GM12878 (cell line): ENCODE measurements at regions not wholly inside any gene's neighbourhood (a gene's known extent, or its start where the extent isn't known, plus 50 kb on each side); places are given as distances from the start of the nearest gene placed in this dataset.
A peak's percentile ranks its signal among the peaks of the same experiment; 100 is the strongest.

ENCODE experiments used
- ATAC-seq: fragments of 200-7000 bp; cut with Tn5 transposase; 3 replicates; pipeline ENCODE4 v1.9.1; 2020; ENCODE audit warnings: mild to moderate bottlenecking, moderate library complexity
- BruUV-seq: library from RNA; stranded (reverse); fragments of 400-500 nt; replicated peaks from 2 replicates; lab custom pipeline; 2021; lab: Mats Ljungman, UMichigan
- CTCF ChIA-PET: fragments of 300-600 bp; sonication (Branson Sonifier 250); formaldehyde crosslinking; extraction: SDS; loops from one replicate; lab custom pipeline; 2021; ENCODE audit warnings: inconsistent platforms; lab: Yijun Ruan, JAX
- POLR2A ChIA-PET: fragments of 350-600 bp; formaldehyde crosslinking; extraction: SDS; loops from one replicate; lab custom pipeline; 2021; ENCODE audit warnings: inconsistent platforms; lab: Charles Lee
- RAD21 ChIA-PET: fragments of 300-600 bp; sonication (Branson Sonifier 250); formaldehyde crosslinking; loops from one replicate; lab custom pipeline; 2023; ENCODE audit warnings: antibody characterized with exemption; ENCODE audit not compliant: unreplicated experiment; lab: Charles Lee
- SMC1A ChIA-PET: fragments of 300-600 bp; sonication (Branson Sonifier 250); formaldehyde crosslinking; loops from one replicate; lab custom pipeline; 2023; ENCODE audit not compliant: unreplicated experiment, uncharacterized antibody; lab: Charles Lee
- DNase-seq: peaks from one replicate; pipeline ENCODE4 v3.0.0-alpha.2; 2011; ENCODE audit warnings: low read depth, low spot score
- FAIRE-seq: peaks from 3 replicates; lab custom pipeline; 2011; peaks lifted over from hg19 to GRCh38; lab: Jason Lieb, UNC
- H2AFZ ChIP-seq: 2 replicates; pipeline ENCODE4 v1.6.0; 2011; ENCODE audit warnings: low read depth, low read length, control low read depth; ENCODE audit not compliant: control insufficient read depth
- H3K27ac ChIP-seq: 2 replicates; pipeline ENCODE4 v1.5.1; 2011; ENCODE audit warnings: control low read depth; ENCODE audit not compliant: control insufficient read depth, insufficient read depth
- H3K27me3 ChIP-seq, 2 experiments: replicated peaks in 1 of 2; 2 replicates each; pipeline versions ENCODE4 v1.6.0 to v1.6.1; 2011; ENCODE audit warnings: low read length in 1 of 2; ENCODE audit not compliant: control insufficient read depth in 2 of 2, insufficient read depth in 2 of 2
- H3K36me3 ChIP-seq, 2 experiments: 2 replicates each; pipeline ENCODE4 v1.5.1; 2011; ENCODE audit warnings: low read length in 1 of 2; ENCODE audit not compliant: control insufficient read depth in 2 of 2, insufficient read depth in 2 of 2
- H3K4me1 ChIP-seq: 2 replicates; pipeline ENCODE4 v1.6.1; 2011; ENCODE audit warnings: mild to moderate bottlenecking, low read length, moderate library complexity, mixed read lengths; ENCODE audit not compliant: control insufficient read depth, insufficient read depth
- H3K4me2 ChIP-seq: 2 replicates; pipeline ENCODE4 v1.6.0; 2011; ENCODE audit warnings: control low read depth; ENCODE audit not compliant: control insufficient read depth, insufficient read depth
- H3K4me3 ChIP-seq: fragments of 200-600 bp; sonication (generic); 2 replicates; pipeline ENCODE4 v1.5.1; 2016
- H3K79me2 ChIP-seq: 2 replicates; pipeline ENCODE4 v1.6.0; 2011; ENCODE audit warnings: low read length; ENCODE audit not compliant: control insufficient read depth, insufficient read depth
- H3K9ac ChIP-seq: 2 replicates; pipeline ENCODE4 v1.8.0; 2011; ENCODE audit warnings: low read length, control low read depth, mixed read lengths; ENCODE audit not compliant: control insufficient read depth, insufficient read depth
- H3K9me3 ChIP-seq: replicated peaks from 3 replicates; pipeline ENCODE4 v1.5.1; 2011; ENCODE audit warnings: mild to moderate bottlenecking, low read length; ENCODE audit not compliant: control insufficient read depth, insufficient read depth
- H4K20me1 ChIP-seq: 2 replicates; pipeline ENCODE4 v1.6.0; 2011; ENCODE audit not compliant: control insufficient read depth, insufficient read depth
- DPF2 ChIP-seq: fragments of 450-650 bp; IDR thresholded peaks from 2 replicates; pipeline ENCODE4 v1.6.1; 2017; ENCODE audit warnings: mild to moderate bottlenecking
- E2F4 ChIP-seq: IDR thresholded peaks from 2 replicates; pipeline ENCODE4 v1.6.1; 2012; ENCODE audit warnings: low read depth, low read length, improper control_type of control experiment
- EGR1 ChIP-seq, 2 experiments: IDR thresholded peaks; 1 replicate in 1 of 2; 2 replicates in 1 of 2; pipeline ENCODE4 v1.6.1; 2011 to 2012; ENCODE audit warnings: low read depth in 2 of 2, low read length in 2 of 2, borderline replicate concordance in 1 of 2, mild to moderate bottlenecking in 1 of 2, moderate library complexity in 1 of 2
- NFYB ChIP-seq: IDR thresholded peaks from 2 replicates; pipeline ENCODE4 v1.6.1; 2011; ENCODE audit warnings: low read depth, mild to moderate bottlenecking, low read length, improper control_type of control experiment, moderate library complexity; ENCODE audit not compliant: insufficient read depth
- ZBTB4 ChIP-seq: fragments of 450-650 bp; formaldehyde crosslinking; IDR thresholded peaks from 2 replicates; pipeline ENCODE4 v1.4.0; 2022; ENCODE audit warnings: mild to moderate bottlenecking, moderate library complexity
- WGBS: methylation state at CpG from one replicate; pipeline ENCODE4 v1.1.6; 2016; ENCODE audit warnings: low lambda C conversion rate; ENCODE audit not compliant: insufficient replicate concordance, insufficient coverage; ENCODE audit errors: missing lambda C conversion rate; 5-methylcytosine and 5-hydroxymethylcytosine counted together
- in situ Hi-C: fragments of 300-500 bp; cut with MboI; formaldehyde crosslinking; loops from 9 replicates; pipeline ENCODE4 v1.14.3; 2018; ENCODE audit warnings: mixed read lengths
- intact Hi-C: fragments of 100-400 bp; cut with micrococcal nuclease; formaldehyde crosslinking; loops from one replicate; pipeline ENCODE4 v1.14.2; 2022; ENCODE audit not compliant: unreplicated experiment

- no peak overlapping the region for H3K4me2 ChIP-seq
- intact Hi-C loops (no loop called here), in situ Hi-C loops (no loop called here)
- H3K27ac ChIP-seq, result no peak overlapping the region
- WGBS, result 43% methylated on average over 12 of the region's 12 CpGs
- no peaks in the 10 kb centered on the region for H4K20me1 ChIP-seq
- no peaks in the 10 kb centered on the region; the same call in 2 of the 3 replicates for H3K9me3 ChIP-seq
- no peaks in the 10 kb centered on the region for H3K27me3 ChIP-seq
- ATAC-seq (no peak), DNase-seq (no peak), FAIRE-seq (no peak)
- BruUV-seq, result no TSS peak
- POLR2A ChIA-PET, result no interaction called here
- H2AFZ ChIP-seq, result no peak overlapping the region
- H3K79me2 ChIP-seq, result no peaks in the 10 kb centered on the region
- H3K9ac ChIP-seq, result no peak overlapping the region
- H3K36me3 ChIP-seq, result no peaks in the 10 kb centered on the region
- CTCF ChIA-PET, result no interaction called here
- RAD21 ChIA-PET, result interaction anchor here (1.2 kb wide), 1 partner anchor 1073 kb away, joined by 5 read pairs; no protein-coding TSS in a partner anchor
- no peak overlapping the region for H3K4me3 ChIP-seq
- H3K4me1 ChIP-seq, result no peaks in the 10 kb centered on the region
- no peak for TF ChIP-seq EGR1 (IDR thresholded peaks at IDR 0.05; ENCODE audit: borderline replicate concordance in 1 of 2, low read depth in 2 of 2, low read length in 2 of 2)
- TF ChIP-seq E2F4, result no peak
- TF ChIP-seq ZBTB4, result no peak
- TF ChIP-seq DPF2, result no peak
- TF ChIP-seq NFYB, result peak; percentile 64; the same call in 1 of the 2 replicates
- SMC1A ChIA-PET, result interaction anchor here (2.5 kb wide), 1 partner anchor 12 kb away, joined by 9 read pairs; no protein-coding TSS in a partner anchor
Measured at GRCh38 chr15:95247071-95247984, 1016.0 kb downstream of the MCTP2 start.
